ENCODE measurements at regions not wholly inside any gene's neighbourhood (a gene's known extent, or its start where the extent isn't known, plus 50 kb on each side); places are given as distances from the start of the nearest gene placed in this dataset.

DNA sequence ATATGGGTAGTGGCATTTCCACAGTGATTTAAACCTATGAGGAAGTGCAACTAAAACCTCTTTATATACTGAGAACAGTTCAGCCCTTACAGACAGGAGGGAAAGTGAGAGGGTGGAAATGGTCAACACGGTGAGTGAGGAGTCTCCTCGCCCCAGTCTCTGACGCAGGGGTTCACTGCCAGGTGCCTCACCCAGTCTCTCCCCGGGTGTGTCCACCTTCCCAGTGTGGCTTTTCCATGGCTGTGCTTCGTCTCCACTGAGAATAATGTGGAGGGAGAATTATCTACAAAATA, 116.6 kb upstream of the TOP3B start:
- TF ChIP-seq, protein P1, sequence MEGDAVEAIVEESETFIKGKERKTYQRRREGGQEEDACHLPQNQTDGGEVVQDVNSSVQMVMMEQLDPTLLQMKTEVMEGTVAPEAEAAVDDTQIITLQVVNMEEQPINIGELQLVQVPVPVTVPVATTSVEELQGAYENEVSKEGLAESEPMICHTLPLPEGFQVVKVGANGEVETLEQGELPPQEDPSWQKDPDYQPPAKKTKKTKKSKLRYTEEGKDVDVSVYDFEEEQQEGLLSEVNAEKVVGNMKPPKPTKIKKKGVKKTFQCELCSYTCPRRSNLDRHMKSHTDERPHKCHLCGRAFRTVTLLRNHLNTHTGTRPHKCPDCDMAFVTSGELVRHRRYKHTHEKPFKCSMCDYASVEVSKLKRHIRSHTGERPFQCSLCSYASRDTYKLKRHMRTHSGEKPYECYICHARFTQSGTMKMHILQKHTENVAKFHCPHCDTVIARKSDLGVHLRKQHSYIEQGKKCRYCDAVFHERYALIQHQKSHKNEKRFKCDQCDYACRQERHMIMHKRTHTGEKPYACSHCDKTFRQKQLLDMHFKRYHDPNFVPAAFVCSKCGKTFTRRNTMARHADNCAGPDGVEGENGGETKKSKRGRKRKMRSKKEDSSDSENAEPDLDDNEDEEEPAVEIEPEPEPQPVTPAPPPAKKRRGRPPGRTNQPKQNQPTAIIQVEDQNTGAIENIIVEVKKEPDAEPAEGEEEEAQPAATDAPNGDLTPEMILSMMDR (IDR thresholded peaks at IDR 0.05; ENCODE audit: low read depth, low read length, missing control alignments), result no peak
- no peak overlapping the region for H3K4me3 ChIP-seq (ENCODE audit: low read depth, low read length)
- H3K36me3 ChIP-seq (replicated peaks), result no peaks in the 10 kb centered on the region
- no peak for DNase-seq
- in situ Hi-C loops (cut with HindIII; ENCODE audit: low pct_ligation_motif_present, low sequenced_read_pairs), result no loop called here
- H3K27me3 ChIP-seq (replicated peaks), result peaks cover 41% of the 10 kb centered on the region
- no peak overlapping the region for H3K27ac ChIP-seq

DNA sequence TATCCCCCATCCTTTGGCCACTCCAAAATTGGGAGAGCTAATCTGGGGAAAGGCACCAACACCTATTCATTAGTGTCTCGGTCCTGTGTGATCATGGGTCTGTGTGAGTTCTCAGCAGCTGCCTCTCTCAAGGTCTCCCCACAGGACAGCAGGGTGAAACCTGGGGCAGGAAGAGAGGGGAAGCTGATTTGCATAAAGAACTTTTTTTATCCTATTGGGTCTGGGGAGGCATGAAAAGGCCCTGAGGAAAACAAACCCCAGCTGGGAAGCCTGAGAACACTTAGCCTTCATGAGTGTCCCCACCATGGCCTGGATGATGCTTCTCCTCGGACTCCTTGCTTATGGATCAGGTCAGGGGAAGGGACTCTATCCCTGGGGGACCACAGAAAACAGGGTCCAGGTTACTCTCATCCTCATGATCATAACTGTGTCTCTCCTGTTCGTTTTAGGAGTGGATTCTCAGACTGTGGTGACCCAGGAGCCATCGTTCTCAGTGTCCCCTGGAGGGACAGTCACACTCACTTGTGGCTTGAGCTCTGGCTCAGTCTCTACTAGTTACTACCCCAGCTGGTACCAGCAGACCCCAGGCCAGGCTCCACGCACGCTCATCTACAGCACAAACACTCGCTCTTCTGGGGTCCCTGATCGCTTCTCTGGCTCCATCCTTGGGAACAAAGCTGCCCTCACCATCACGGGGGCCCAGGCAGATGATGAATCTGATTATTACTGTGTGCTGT, 116.0 kb upstream of the TOP3B start:
- Histone ChIP-seq H3K36me3 (replicated peaks) (no peaks in the 10 kb centered on the region), H3K27ac (no peak overlapping the region)

GRCh38 chr22:22097727-22098228, 115.2 kb upstream of the TOP3B start:
- TF ChIP-seq, protein P1 (IDR thresholded peaks at IDR 0.05; ENCODE audit: low read depth, low read length, missing control alignments), result no peak
- in situ Hi-C loops (cut with HindIII; ENCODE audit: low pct_ligation_motif_present, low sequenced_read_pairs), result no loop called here
- H3K36me3 ChIP-seq (replicated peaks), result no peaks in the 10 kb centered on the region
- H3K27ac ChIP-seq, result no peak overlapping the region
- H3K4me3 ChIP-seq (ENCODE audit: low read depth, low read length), result no peak overlapping the region
- peaks cover 48% of the 10 kb centered on the region for H3K27me3 ChIP-seq (replicated peaks)
- DNase-seq, result no peak

More for the DNA sequence above, 116.0 kb upstream of the TOP3B start:
- TF ChIP-seq, protein P1 (IDR thresholded peaks at IDR 0.05; ENCODE audit: low read depth, low read length, missing control alignments), result no peak
- in situ Hi-C loops (cut with HindIII; ENCODE audit: low pct_ligation_motif_present, low sequenced_read_pairs), result no loop called here
- Histone ChIP-seq H3K4me3 (ENCODE audit: low read depth, low read length) (no peak overlapping the region), H3K27me3 (replicated peaks) (peaks cover 46% of the 10 kb centered on the region)
- no peak for DNase-seq

- DNase-seq, result no peak
- TF ChIP-seq, protein P1 (IDR thresholded peaks at IDR 0.05; ENCODE audit: low read depth, low read length, missing control alignments), result no peak
- in situ Hi-C loops (cut with HindIII; ENCODE audit: low pct_ligation_motif_present, low sequenced_read_pairs), result no loop called here
- no peak overlapping the region for H3K27ac ChIP-seq
- peaks cover 49% of the 10 kb centered on the region for H3K27me3 ChIP-seq (replicated peaks)
- H3K36me3 ChIP-seq (replicated peaks), result no peaks in the 10 kb centered on the region
- H3K4me3 ChIP-seq (ENCODE audit: low read depth, low read length), result no peak overlapping the region
These were observed 112.3 kb upstream of the TOP3B start for GRCh38 chr22:22094921-22095320.

DNA sequence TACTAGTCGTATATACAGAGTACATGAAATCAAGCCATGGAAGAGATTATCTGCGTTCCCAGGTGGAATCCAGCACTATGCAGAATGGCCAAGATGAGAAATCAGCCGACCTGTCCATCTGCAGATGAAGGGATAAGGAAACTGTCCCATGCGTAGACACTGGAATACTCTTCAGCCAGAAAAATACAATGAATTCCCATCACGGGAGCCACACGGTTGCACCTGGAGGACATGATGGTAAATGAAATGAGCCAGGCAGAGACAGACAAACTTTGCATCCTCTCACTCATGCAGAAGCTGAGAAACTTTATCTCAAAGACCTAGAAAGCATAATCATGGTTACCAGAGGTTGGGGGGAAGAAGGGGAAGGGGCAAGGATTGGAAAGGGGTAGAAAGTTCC, 111.9 kb upstream of the TOP3B start:
- DNase-seq, result no peak
- in situ Hi-C loops (cut with HindIII; ENCODE audit: low pct_ligation_motif_present, low sequenced_read_pairs), result no loop called here

More for the DNA sequence above, 111.9 kb upstream of the TOP3B start:
- Histone ChIP-seq H3K27ac (no peak overlapping the region), H3K27me3 (replicated peaks) (peaks cover 53% of the 10 kb centered on the region), H3K36me3 (replicated peaks) (no peaks in the 10 kb centered on the region), H3K4me3 (ENCODE audit: low read depth, low read length) (no peak overlapping the region)
- TF ChIP-seq, protein P1 (IDR thresholded peaks at IDR 0.05; ENCODE audit: low read depth, low read length, missing control alignments), result no peak

All from brain microvascular endothelial cell (primary cell).